ENCODE measurements at regions not wholly inside any gene's neighbourhood (a gene's known extent, or its start where the extent isn't known, plus 50 kb on each side); places are given as distances from the start of the nearest gene placed in this dataset.

DNA sequence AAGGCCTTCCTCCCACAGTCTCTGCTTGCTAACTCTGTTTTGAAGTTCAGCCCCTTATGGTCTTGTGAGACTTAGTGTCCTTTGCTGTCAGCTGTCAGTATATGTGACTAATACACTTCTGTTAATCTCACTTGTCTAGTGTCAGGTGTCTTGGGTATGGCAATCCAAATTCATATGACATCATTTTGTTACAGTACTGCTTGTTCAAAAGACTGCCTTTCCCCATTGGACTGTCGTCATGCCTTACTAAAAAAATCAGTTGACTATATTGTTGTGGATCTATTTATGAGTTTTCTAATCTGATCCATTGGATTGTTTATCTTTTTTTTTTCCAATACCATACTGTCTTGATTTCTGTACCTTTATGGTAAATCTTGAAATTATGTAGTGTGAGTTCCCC lies 611.4 kb upstream of the HS6ST1 start:
- TF ChIP-seq, protein P1, sequence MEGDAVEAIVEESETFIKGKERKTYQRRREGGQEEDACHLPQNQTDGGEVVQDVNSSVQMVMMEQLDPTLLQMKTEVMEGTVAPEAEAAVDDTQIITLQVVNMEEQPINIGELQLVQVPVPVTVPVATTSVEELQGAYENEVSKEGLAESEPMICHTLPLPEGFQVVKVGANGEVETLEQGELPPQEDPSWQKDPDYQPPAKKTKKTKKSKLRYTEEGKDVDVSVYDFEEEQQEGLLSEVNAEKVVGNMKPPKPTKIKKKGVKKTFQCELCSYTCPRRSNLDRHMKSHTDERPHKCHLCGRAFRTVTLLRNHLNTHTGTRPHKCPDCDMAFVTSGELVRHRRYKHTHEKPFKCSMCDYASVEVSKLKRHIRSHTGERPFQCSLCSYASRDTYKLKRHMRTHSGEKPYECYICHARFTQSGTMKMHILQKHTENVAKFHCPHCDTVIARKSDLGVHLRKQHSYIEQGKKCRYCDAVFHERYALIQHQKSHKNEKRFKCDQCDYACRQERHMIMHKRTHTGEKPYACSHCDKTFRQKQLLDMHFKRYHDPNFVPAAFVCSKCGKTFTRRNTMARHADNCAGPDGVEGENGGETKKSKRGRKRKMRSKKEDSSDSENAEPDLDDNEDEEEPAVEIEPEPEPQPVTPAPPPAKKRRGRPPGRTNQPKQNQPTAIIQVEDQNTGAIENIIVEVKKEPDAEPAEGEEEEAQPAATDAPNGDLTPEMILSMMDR (conservative IDR thresholded peaks at IDR 0.05), result no peak
- no peak for TF ChIP-seq EZH2 (IDR thresholded peaks at IDR 0.05; ENCODE audit: low read depth)
